ENCODE measurements at regions not wholly inside any gene's neighbourhood (a gene's known extent, or its start where the extent isn't known, plus 50 kb on each side); places are given as distances from the start of the nearest gene placed in this dataset.

GRCh38 chr1:29539971-29540370 lies 303.6 kb downstream of the PTPRU start:
- no peaks in the 10 kb centered on the region for H3K4me1 ChIP-seq
- no peak overlapping the region for H3K4me3 ChIP-seq (ENCODE audit: low read depth, low read length)
- no peak for DNase-seq
- no peaks in the 10 kb centered on the region for H3K9me3 ChIP-seq
- TF ChIP-seq CTCF (IDR thresholded peaks at IDR 0.05; ENCODE audit: low read depth, low read length): no peak
- H3K36me3 ChIP-seq: no peaks in the 10 kb centered on the region
- H3K27me3 ChIP-seq: no peaks in the 10 kb centered on the region

GRCh38 chr1:29538586-29538985 lies 302.3 kb downstream of the PTPRU start:
- Histone ChIP-seq H3K27me3 (no peaks in the 10 kb centered on the region), H3K36me3 (no peaks in the 10 kb centered on the region), H3K4me1 (no peaks in the 10 kb centered on the region), H3K9me3 (no peaks in the 10 kb centered on the region), H3K4me3 (ENCODE audit: low read depth, low read length) (no peak overlapping the region)
- no peak for DNase-seq
- no peak for TF ChIP-seq CTCF (IDR thresholded peaks at IDR 0.05; ENCODE audit: low read depth, low read length)

- Histone ChIP-seq H3K4me3 (ENCODE audit: low read depth, low read length) (no peak overlapping the region), H3K27me3 (no peaks in the 10 kb centered on the region), H3K36me3 (no peaks in the 10 kb centered on the region), H3K4me1 (no peaks in the 10 kb centered on the region), H3K9me3 (no peaks in the 10 kb centered on the region)
- DNase-seq: no peak
- TF ChIP-seq CTCF (IDR thresholded peaks at IDR 0.05; ENCODE audit: low read depth, low read length): no peak
Measured at GRCh38 chr1:29532751-29533150, 296.4 kb downstream of the PTPRU start.

GRCh38 chr1:29532285-29532684 lies 296.0 kb downstream of the PTPRU start:
- no peaks in the 10 kb centered on the region for H3K9me3 ChIP-seq
- no peak overlapping the region for H3K4me3 ChIP-seq (ENCODE audit: low read depth, low read length)
- H3K36me3 ChIP-seq: no peaks in the 10 kb centered on the region
- no peak for TF ChIP-seq CTCF (IDR thresholded peaks at IDR 0.05; ENCODE audit: low read depth, low read length)
- no peaks in the 10 kb centered on the region for H3K27me3 ChIP-seq
- DNase-seq: no peak
- no peaks in the 10 kb centered on the region for H3K4me1 ChIP-seq

GRCh38 chr1:29531596-29531995 lies 295.3 kb downstream of the PTPRU start:
- H3K4me3 ChIP-seq (ENCODE audit: low read depth, low read length): no peak overlapping the region
- H3K9me3 ChIP-seq: no peaks in the 10 kb centered on the region
- TF ChIP-seq CTCF (IDR thresholded peaks at IDR 0.05; ENCODE audit: low read depth, low read length): no peak
- no peaks in the 10 kb centered on the region for H3K4me1 ChIP-seq
- no peaks in the 10 kb centered on the region for H3K27me3 ChIP-seq
- no peaks in the 10 kb centered on the region for H3K36me3 ChIP-seq
- DNase-seq: no peak

- no peak for DNase-seq
- no peaks in the 10 kb centered on the region for H3K27me3 ChIP-seq
- H3K36me3 ChIP-seq: no peaks in the 10 kb centered on the region
- no peaks in the 10 kb centered on the region for H3K4me1 ChIP-seq
- H3K9me3 ChIP-seq: no peaks in the 10 kb centered on the region
- no peak for TF ChIP-seq CTCF (IDR thresholded peaks at IDR 0.05; ENCODE audit: low read depth, low read length)
- H3K4me3 ChIP-seq (ENCODE audit: low read depth, low read length): no peak overlapping the region
Measured at GRCh38 chr1:29529677-29530278, 293.5 kb downstream of the PTPRU start.
